Fibroblast of lung (primary cell): ENCODE measurements at regions not wholly inside any gene's neighbourhood (a gene's known extent, or its start where the extent isn't known, plus 50 kb on each side); places are given as distances from the start of the nearest gene placed in this dataset.
"Not testable (repeated sequence)": the region's sequence is repeated elsewhere in the genome, so short reads cannot be mapped to it uniquely, and the experiment has no call there.

Experiments used
- DNase-seq, 2 donors: peaks; one replicate each; pipeline versions ENCODE4 v3.0.0 to v3.0.0-alpha.2; 2010; ENCODE audit warnings: low read depth in 2 of 2
- H2AFZ ChIP-seq: 2 replicates; pipeline ENCODE4 v1.5.1; 2012; ENCODE audit warnings: low read length, control low read depth, inconsistent platforms
- H3K27ac ChIP-seq: 2 replicates; pipeline ENCODE4 v1.5.1; 2011; ENCODE audit warnings: low read length, control low read depth; ENCODE audit not compliant: insufficient read depth
- H3K27me3 ChIP-seq: 2 replicates; pipeline ENCODE4 v1.5.1; 2011; ENCODE audit warnings: mild to moderate bottlenecking, low read length; ENCODE audit not compliant: control insufficient read depth, insufficient read depth
- H3K36me3 ChIP-seq: 2 replicates; pipeline ENCODE4 v1.5.1; 2011; ENCODE audit warnings: low read length; ENCODE audit not compliant: control insufficient read depth, insufficient read depth
- H3K4me1 ChIP-seq: 2 replicates; pipeline ENCODE4 v1.5.1; 2011; ENCODE audit warnings: low read length; ENCODE audit not compliant: control insufficient read depth, insufficient read depth; ENCODE audit errors: extremely low read depth
- H3K4me2 ChIP-seq: 2 replicates; pipeline ENCODE4 v1.5.1; 2011; ENCODE audit warnings: low read length, control low read depth; ENCODE audit not compliant: insufficient read depth; ENCODE audit errors: extremely low read depth
- H3K4me3 ChIP-seq, 4 experiments: fragments of 200-600 bp in 1 of 4; sonication (generic) in 1 of 4; replicated peaks in 1 of 4; 2 replicates each; pipeline ENCODE4 v1.5.1; 2011 to 2016; ENCODE audit warnings: low read length in 4 of 4, low read depth in 3 of 4, mild to moderate bottlenecking in 3 of 4, control low read depth in 2 of 4, inconsistent platforms in 1 of 4, mixed read lengths in 1 of 4; ENCODE audit not compliant: insufficient read depth in 1 of 4; ENCODE audit errors: control extremely low read depth in 1 of 4
- H3K79me2 ChIP-seq: 2 replicates; pipeline ENCODE4 v1.5.1; 2012; ENCODE audit warnings: mild to moderate bottlenecking, low read length, inconsistent platforms; ENCODE audit not compliant: control insufficient read depth, insufficient read depth
- H3K9ac ChIP-seq: 2 replicates; pipeline ENCODE4 v1.5.1; 2011; ENCODE audit warnings: mild to moderate bottlenecking, low read length, control low read depth; ENCODE audit not compliant: insufficient read depth
- H3K9me3 ChIP-seq: 2 replicates; pipeline ENCODE4 v1.5.1; 2012; ENCODE audit warnings: low read depth, low read length; ENCODE audit not compliant: control insufficient read depth, insufficient read depth
- H4K20me1 ChIP-seq: 2 replicates; pipeline ENCODE4 v1.5.1; 2011; ENCODE audit warnings: low read length; ENCODE audit not compliant: control insufficient read depth, insufficient read depth; ENCODE audit errors: extremely low read depth
- CTCF ChIP-seq, 2 donors: IDR thresholded peaks in 1 of 2; conservative IDR thresholded peaks in 1 of 2; 1 replicate in 1 of 2; 2 replicates in 1 of 2; pipeline ENCODE4 v1.5.1; 2011 to 2012; ENCODE audit warnings: low read length in 2 of 2, control low read depth in 1 of 2, inconsistent platforms in 1 of 2, low read depth in 1 of 2, mild to moderate bottlenecking in 1 of 2
- EZH2 ChIP-seq: IDR thresholded peaks from 2 replicates; pipeline ENCODE4 v1.5.1; 2012; ENCODE audit warnings: low read length, control low read depth, mild to moderate bottlenecking; ENCODE audit errors: missing control alignments

- Histone ChIP-seq H3K27me3 (no peaks in the 10 kb centered on the region), H4K20me1 (no peaks in the 10 kb centered on the region), H3K9ac (no peak overlapping the region), H3K79me2 (no peaks in the 10 kb centered on the region), H3K9me3 (no peaks in the 10 kb centered on the region), H3K4me3 (no peak overlapping the region), H3K27ac (no peak overlapping the region), H3K4me1 (no peaks in the 10 kb centered on the region), H2AFZ (no peak overlapping the region), H3K36me3 (no peaks in the 10 kb centered on the region), H3K4me2 (no peak overlapping the region)
- peak in 1 of 2 donors; percentile 49 for DNase-seq
- TF ChIP-seq CTCF (conservative IDR thresholded peaks at IDR 0.05 in 1 of 2, IDR thresholded peaks at IDR 0.05 in 1 of 2; ENCODE audit: low read depth in 1 of 2, low read length in 2 of 2) (no peak), EZH2 (no peak)
These were observed 1718.4 kb downstream of the LRRC4C start for GRCh38 chr11:39741066-39741465.

GRCh38 chr11:39736351-39736750 is 1723.1 kb downstream of the LRRC4C start:
- not testable (repeated sequence) for H3K27ac ChIP-seq, H3K9ac ChIP-seq, H4K20me1 ChIP-seq, H3K9me3 ChIP-seq, H3K4me1 ChIP-seq, H3K4me2 ChIP-seq, H2AFZ ChIP-seq, H3K36me3 ChIP-seq, H3K79me2 ChIP-seq, H3K4me3 ChIP-seq, H3K27me3 ChIP-seq
- peak in 1 of 2 donors; percentile 16 for DNase-seq

- no peaks in the 10 kb centered on the region for H3K27me3 ChIP-seq
- no peaks in the 10 kb centered on the region for H3K4me1 ChIP-seq
- H3K79me2 ChIP-seq, result no peaks in the 10 kb centered on the region
- no peak overlapping the region for H3K4me3 ChIP-seq
- no peaks in the 10 kb centered on the region for H3K9me3 ChIP-seq
- no peak overlapping the region for H3K9ac ChIP-seq
- no peak for TF ChIP-seq EZH2
- no peaks in the 10 kb centered on the region for H4K20me1 ChIP-seq
- no peaks in the 10 kb centered on the region for H3K36me3 ChIP-seq
- H3K27ac ChIP-seq, result no peak overlapping the region
- no peak overlapping the region for H2AFZ ChIP-seq
- H3K4me2 ChIP-seq, result no peak overlapping the region
- DNase-seq, result no peak
These were observed 1727.5 kb downstream of the LRRC4C start for GRCh38 chr11:39732001-39732400.

GRCh38 chr11:39725081-39725480 is 1734.4 kb downstream of the LRRC4C start:
- H3K36me3 ChIP-seq, result no peaks in the 10 kb centered on the region
- H2AFZ ChIP-seq, result no peak overlapping the region
- H3K4me3 ChIP-seq, result no peak overlapping the region

More at GRCh38 chr11:39725081-39725480, 1734.4 kb downstream of the LRRC4C start:
- no peaks in the 10 kb centered on the region for H4K20me1 ChIP-seq
- H3K79me2 ChIP-seq, result no peaks in the 10 kb centered on the region
- H3K4me1 ChIP-seq, result no peaks in the 10 kb centered on the region
- no peaks in the 10 kb centered on the region for H3K9me3 ChIP-seq
- no peaks in the 10 kb centered on the region for H3K27me3 ChIP-seq
- H3K27ac ChIP-seq, result no peak overlapping the region
- TF ChIP-seq CTCF (conservative IDR thresholded peaks at IDR 0.05 in 1 of 2, IDR thresholded peaks at IDR 0.05 in 1 of 2; ENCODE audit: low read depth in 1 of 2, low read length in 2 of 2) (no peak), EZH2 (no peak)
- no peak overlapping the region for H3K4me2 ChIP-seq
- H3K9ac ChIP-seq, result no peak overlapping the region
- no peak for DNase-seq
